Activated naive CD8-positive, alpha-beta T cell (primary cell): ENCODE measurements at regions not wholly inside any gene's neighbourhood (a gene's known extent, or its start where the extent isn't known, plus 50 kb on each side); places are given as distances from the start of the nearest gene placed in this dataset.

ENCODE experiments used
- H3K27ac Mint-ChIP-seq: one replicate; pipeline ENCODE4 v1.8.0; 2021; ENCODE audit warnings: mixed read lengths
- H3K27me3 Mint-ChIP-seq: one replicate; pipeline ENCODE4 v1.8.0; 2021; ENCODE audit warnings: mixed read lengths
- H3K36me3 Mint-ChIP-seq: one replicate; pipeline ENCODE4 v1.8.0; 2021; ENCODE audit warnings: mixed read lengths
- H3K4me1 Mint-ChIP-seq: one replicate; pipeline ENCODE4 v1.8.0; 2021; ENCODE audit warnings: low read depth, mixed read lengths
- H3K4me3 Mint-ChIP-seq: one replicate; pipeline ENCODE4 v1.8.0; 2021; ENCODE audit warnings: mild to moderate bottlenecking, mixed read lengths
- H3K9me3 Mint-ChIP-seq: one replicate; pipeline ENCODE4 v1.8.0; 2021; ENCODE audit warnings: low read depth, mixed read lengths

GRCh38 chr10:78203915-78204818 lies 170.5 kb downstream of the RPS24 start:
- no peaks in the 10 kb centered on the region for H3K9me3 Mint-ChIP-seq
- no peak overlapping the region for H3K27ac Mint-ChIP-seq
- H3K36me3 Mint-ChIP-seq = no peaks in the 10 kb centered on the region
- peaks cover 9% of the 10 kb centered on the region for H3K4me1 Mint-ChIP-seq
- H3K27me3 Mint-ChIP-seq = no peaks in the 10 kb centered on the region
- no peak overlapping the region for H3K4me3 Mint-ChIP-seq

DNA sequence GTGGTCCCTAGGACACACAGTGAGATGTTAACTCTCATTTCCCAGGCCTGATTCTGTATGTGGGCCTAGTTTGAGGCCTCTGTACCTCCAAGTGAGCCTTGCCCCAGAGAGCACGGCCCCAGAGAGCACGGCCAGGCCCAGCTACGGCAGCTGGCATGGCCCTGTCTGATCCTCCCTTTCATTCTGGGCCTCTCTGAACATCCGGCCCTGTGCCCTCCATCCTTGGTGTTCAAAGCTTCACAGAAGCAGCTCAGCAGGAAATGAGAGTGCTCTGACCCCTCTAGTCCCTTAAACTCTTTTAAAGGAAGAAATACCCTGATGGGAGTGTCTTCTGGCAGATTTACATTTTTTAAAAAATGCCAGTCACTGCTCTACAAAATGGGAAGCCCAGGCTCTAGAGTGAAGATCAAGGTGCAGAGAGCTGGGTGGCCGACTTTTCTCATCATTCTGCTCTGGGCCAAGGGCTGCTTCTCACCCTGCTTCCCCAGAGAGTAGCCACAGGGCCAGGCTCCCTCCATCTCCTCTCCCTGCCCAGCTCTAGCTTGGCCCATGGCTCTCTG lies 171.9 kb downstream of the RPS24 start:
- Mint-ChIP-seq H3K36me3 (no peaks in the 10 kb centered on the region), H3K27me3 (no peaks in the 10 kb centered on the region), H3K27ac (peak overlapping the region; percentile 71), H3K4me1 (peaks cover 9% of the 10 kb centered on the region), H3K4me3 (no peak overlapping the region), H3K9me3 (no peaks in the 10 kb centered on the region)

DNA sequence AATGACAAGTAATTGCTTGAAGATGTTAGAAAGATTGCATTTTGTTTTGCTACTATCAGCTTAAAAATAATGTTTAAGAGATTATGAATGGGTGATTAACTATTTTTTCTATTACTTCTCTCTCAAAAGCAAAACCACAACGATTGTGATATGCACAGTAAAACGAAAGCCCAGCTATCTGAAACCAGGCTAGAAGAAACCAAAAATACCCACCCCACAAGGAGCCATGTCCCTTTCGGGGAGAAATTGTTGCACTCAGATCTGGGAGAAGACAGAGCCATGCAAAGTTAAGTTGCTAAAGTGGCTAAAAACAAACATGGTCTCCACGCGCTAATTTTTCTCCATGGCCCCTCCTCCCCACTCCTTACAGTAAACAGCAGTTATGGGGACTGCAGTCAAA lies 173.6 kb downstream of the RPS24 start:
- no peaks in the 10 kb centered on the region for H3K27me3 Mint-ChIP-seq
- peaks cover 9% of the 10 kb centered on the region for H3K4me1 Mint-ChIP-seq
- no peaks in the 10 kb centered on the region for H3K36me3 Mint-ChIP-seq
- no peaks in the 10 kb centered on the region for H3K9me3 Mint-ChIP-seq
- no peak overlapping the region for H3K27ac Mint-ChIP-seq
- H3K4me3 Mint-ChIP-seq = no peak overlapping the region

GRCh38 chr10:78207776-78208175 lies 174.1 kb downstream of the RPS24 start:
- no peak overlapping the region for H3K27ac Mint-ChIP-seq
- no peaks in the 10 kb centered on the region for H3K36me3 Mint-ChIP-seq
- H3K4me3 Mint-ChIP-seq = no peak overlapping the region
- peaks cover 9% of the 10 kb centered on the region for H3K4me1 Mint-ChIP-seq
- H3K27me3 Mint-ChIP-seq = no peaks in the 10 kb centered on the region
- H3K9me3 Mint-ChIP-seq = no peaks in the 10 kb centered on the region

DNA sequence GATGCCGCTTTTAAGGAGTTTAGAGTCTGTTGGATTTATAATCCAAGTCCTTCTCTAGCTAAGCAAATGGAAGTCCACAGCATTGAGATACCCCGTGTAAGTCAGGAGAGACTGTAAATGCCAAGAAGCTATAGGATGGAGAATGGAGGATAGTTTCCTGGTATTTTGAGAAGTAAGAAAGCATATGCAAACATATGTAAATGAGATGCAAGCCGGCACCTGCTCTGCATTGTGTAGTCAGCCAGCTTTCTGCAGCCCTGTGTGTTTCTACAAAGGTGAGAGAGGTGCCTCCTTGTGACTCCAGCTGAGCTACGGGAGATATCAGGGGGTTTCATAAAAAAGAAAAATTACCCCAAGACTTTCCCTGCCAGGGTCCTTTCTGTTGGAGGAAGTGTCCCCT lies 176.3 kb downstream of the RPS24 start:
- no peaks in the 10 kb centered on the region for H3K9me3 Mint-ChIP-seq

DNA sequence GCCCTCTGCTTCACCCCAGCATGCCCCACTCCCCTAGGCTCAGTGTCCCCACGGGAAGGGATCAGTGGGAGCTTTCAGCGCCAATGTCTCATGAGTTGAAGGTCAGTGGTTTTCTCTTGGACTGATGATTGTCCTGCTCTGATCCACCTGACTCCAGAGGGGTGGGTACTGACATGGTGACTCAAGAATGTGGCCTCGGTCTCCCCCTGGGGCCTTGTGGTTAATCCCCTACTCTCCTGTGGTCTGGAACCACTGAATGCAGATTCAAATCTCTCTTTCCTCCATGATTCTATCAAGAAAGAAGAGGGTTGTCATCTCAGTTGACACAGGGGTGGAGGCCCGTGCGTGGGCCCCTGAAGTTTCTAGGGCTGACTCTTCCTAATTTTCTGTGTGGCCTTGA lies 176.9 kb downstream of the RPS24 start:
- H3K27ac Mint-ChIP-seq = no peak overlapping the region

More for the DNA sequence above, 176.3 kb downstream of the RPS24 start:
- no peak overlapping the region for H3K4me3 Mint-ChIP-seq
- H3K4me1 Mint-ChIP-seq = peaks cover 10% of the 10 kb centered on the region
- no peaks in the 10 kb centered on the region for H3K27me3 Mint-ChIP-seq
- H3K36me3 Mint-ChIP-seq = no peaks in the 10 kb centered on the region
- no peak overlapping the region for H3K27ac Mint-ChIP-seq

GRCh38 chr10:78210976-78211375 lies 177.3 kb downstream of the RPS24 start:
- H3K27me3 Mint-ChIP-seq = peaks cover 2% of the 10 kb centered on the region
- peaks cover 8% of the 10 kb centered on the region for H3K4me1 Mint-ChIP-seq

More for the DNA sequence above, 176.9 kb downstream of the RPS24 start:
- Mint-ChIP-seq H3K36me3 (no peaks in the 10 kb centered on the region), H3K27me3 (peaks cover 2% of the 10 kb centered on the region), H3K9me3 (no peaks in the 10 kb centered on the region), H3K4me1 (peaks cover 12% of the 10 kb centered on the region), H3K4me3 (no peak overlapping the region)

GRCh38 chr10:78211561-78212051 lies 177.9 kb downstream of the RPS24 start:
- H3K27me3 Mint-ChIP-seq = peaks cover 4% of the 10 kb centered on the region
- no peaks in the 10 kb centered on the region for H3K36me3 Mint-ChIP-seq
- peaks cover 6% of the 10 kb centered on the region for H3K4me1 Mint-ChIP-seq
- no peak overlapping the region for H3K4me3 Mint-ChIP-seq
- H3K9me3 Mint-ChIP-seq = no peaks in the 10 kb centered on the region
- no peak overlapping the region for H3K27ac Mint-ChIP-seq

More at GRCh38 chr10:78210976-78211375, 177.3 kb downstream of the RPS24 start:
- no peaks in the 10 kb centered on the region for H3K36me3 Mint-ChIP-seq
- H3K27ac Mint-ChIP-seq = no peak overlapping the region
- no peak overlapping the region for H3K4me3 Mint-ChIP-seq
- H3K9me3 Mint-ChIP-seq = no peaks in the 10 kb centered on the region

- Mint-ChIP-seq H3K4me3 (no peak overlapping the region), H3K27ac (no peak overlapping the region), H3K27me3 (peaks cover 4% of the 10 kb centered on the region), H3K9me3 (no peaks in the 10 kb centered on the region), H3K4me1 (peaks cover 6% of the 10 kb centered on the region), H3K36me3 (no peaks in the 10 kb centered on the region)
Measured at GRCh38 chr10:78212060-78212785, 178.6 kb downstream of the RPS24 start.

- Mint-ChIP-seq H3K36me3 (no peaks in the 10 kb centered on the region), H3K4me1 (peaks cover 6% of the 10 kb centered on the region), H3K4me3 (no peak overlapping the region), H3K27me3 (peaks cover 5% of the 10 kb centered on the region), H3K9me3 (no peaks in the 10 kb centered on the region), H3K27ac (no peak overlapping the region)
Measured at GRCh38 chr10:78212786-78213175, 179.1 kb downstream of the RPS24 start.

DNA sequence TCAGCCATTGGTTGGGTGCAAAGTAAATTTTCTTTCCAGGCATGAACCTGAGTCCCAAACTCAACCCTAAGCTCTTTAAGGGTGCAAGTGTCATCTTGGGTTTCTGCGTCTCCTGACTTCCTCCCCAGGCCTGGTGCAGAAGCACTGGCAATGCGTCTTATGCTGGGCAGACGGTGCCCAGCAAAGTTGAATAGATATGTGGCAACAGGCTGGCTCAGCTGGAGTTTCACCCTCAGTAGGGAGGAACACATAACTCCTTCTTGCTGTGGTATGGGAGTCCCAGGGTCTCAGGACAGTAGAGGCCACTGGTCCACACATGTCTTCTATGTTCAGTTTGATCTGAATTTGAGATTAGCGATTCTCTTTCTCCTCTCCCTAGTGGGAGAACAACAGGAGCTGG lies 181.3 kb downstream of the RPS24 start:
- Mint-ChIP-seq H3K27ac (no peak overlapping the region), H3K9me3 (no peaks in the 10 kb centered on the region), H3K36me3 (no peaks in the 10 kb centered on the region), H3K4me3 (no peak overlapping the region), H3K4me1 (peaks cover 6% of the 10 kb centered on the region), H3K27me3 (peaks cover 11% of the 10 kb centered on the region)

GRCh38 chr10:78215645-78216044 lies 182.0 kb downstream of the RPS24 start:
- peaks cover 11% of the 10 kb centered on the region for H3K27me3 Mint-ChIP-seq
- H3K9me3 Mint-ChIP-seq = no peaks in the 10 kb centered on the region
- no peak overlapping the region for H3K27ac Mint-ChIP-seq
- no peaks in the 10 kb centered on the region for H3K36me3 Mint-ChIP-seq
- no peak overlapping the region for H3K4me3 Mint-ChIP-seq
- H3K4me1 Mint-ChIP-seq = peaks cover 6% of the 10 kb centered on the region

GRCh38 chr10:78217336-78217735 lies 183.7 kb downstream of the RPS24 start:
- Mint-ChIP-seq H3K36me3 (no peaks in the 10 kb centered on the region), H3K27ac (no peak overlapping the region), H3K4me1 (peaks cover 6% of the 10 kb centered on the region), H3K4me3 (no peak overlapping the region), H3K27me3 (peaks cover 11% of the 10 kb centered on the region), H3K9me3 (no peaks in the 10 kb centered on the region)

DNA sequence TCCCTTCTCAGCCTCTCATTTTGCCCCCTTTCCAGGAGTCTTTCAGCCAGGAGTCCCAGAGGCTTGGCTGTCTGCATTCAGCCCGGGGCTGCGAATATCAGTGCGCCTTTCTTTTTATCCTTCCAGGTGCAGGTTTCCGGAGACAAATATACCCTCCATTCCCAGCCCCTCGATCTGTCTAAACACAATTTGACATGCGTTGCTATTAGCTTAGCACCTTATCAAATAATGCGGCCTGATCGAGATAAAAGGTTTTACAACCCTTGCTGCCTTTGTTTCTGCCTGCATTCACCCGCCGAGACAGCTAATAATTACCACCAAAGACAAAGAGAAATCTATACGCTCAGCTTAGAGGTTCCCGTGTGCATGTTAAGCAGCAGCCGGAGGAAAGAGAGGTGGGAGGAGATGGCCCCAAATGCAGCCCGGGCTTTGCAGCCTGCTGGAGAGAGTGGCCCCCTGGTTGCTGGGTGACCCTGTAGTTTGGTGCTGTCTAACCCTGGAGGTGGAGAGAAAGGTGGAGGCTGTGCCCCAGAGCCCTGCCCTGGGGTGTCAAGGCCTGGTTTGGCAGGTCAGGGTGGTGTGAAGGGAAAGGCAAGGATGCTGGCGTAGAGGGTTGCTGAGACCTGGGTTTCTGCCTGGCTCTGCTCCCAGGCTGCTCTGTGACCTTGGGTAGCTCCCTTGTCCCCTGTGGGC lies 185.3 kb downstream of the RPS24 start:
- no peaks in the 10 kb centered on the region for H3K9me3 Mint-ChIP-seq

More for the DNA sequence above, 185.3 kb downstream of the RPS24 start:
- Mint-ChIP-seq H3K27me3 (peaks cover 11% of the 10 kb centered on the region), H3K36me3 (no peaks in the 10 kb centered on the region), H3K27ac (no peak overlapping the region), H3K4me1 (peaks cover 6% of the 10 kb centered on the region), H3K4me3 (no peak overlapping the region)
